Panc1 (cell line): ENCODE measurements at regions not wholly inside any gene's neighbourhood (a gene's known extent, or its start where the extent isn't known, plus 50 kb on each side); places are given as distances from the start of the nearest gene placed in this dataset.

Experiments used
- ATAC-seq: fragments of 200-7000 bp; cut with Tn5 transposase; 2 replicates; pipeline ENCODE4 v1.9.1; 2020; ENCODE audit warnings: mild to moderate bottlenecking, moderate library complexity
- BruUV-seq: library from RNA; stranded (reverse); fragments of 400-500 nt; replicated peaks from 2 replicates; lab custom pipeline; 2021; lab: Mats Ljungman, UMichigan
- CTCF ChIA-PET: fragments of 300-600 bp; sonication (Branson Sonifier 250); formaldehyde crosslinking; loops from one replicate; lab custom pipeline; 2022; ENCODE audit warnings: antibody characterized with exemption; lab: Charles Lee
- POLR2A ChIA-PET: fragments of 300-600 bp; sonication (Branson Sonifier 250); formaldehyde crosslinking; loops from one replicate; lab custom pipeline; 2022; ENCODE audit warnings: antibody characterized with exemption; lab: Charles Lee
- DNase-seq: peaks from one replicate; pipeline ENCODE4 v3.0.0-alpha.2; 2010; ENCODE audit warnings: low read depth, low spot score
- H3K27ac ChIP-seq: 2 replicates; pipeline ENCODE4 v1.5.1; 2011; ENCODE audit warnings: mild to moderate bottlenecking, low read length, inconsistent platforms
- H3K27me3 ChIP-seq: fragments of 200-500 bp; sonication (Bioruptor generic); 2 replicates; pipeline ENCODE4 v1.6.0; 2014; ENCODE audit warnings: low read length, inconsistent platforms; ENCODE audit not compliant: control insufficient read depth, insufficient read depth
- H3K36me3 ChIP-seq: fragments of 200-500 bp; sonication (Bioruptor generic); 2 replicates; pipeline ENCODE4 v1.5.1; 2014; ENCODE audit warnings: inconsistent platforms, mild to moderate bottlenecking, low read length, moderate library complexity; ENCODE audit not compliant: control insufficient read depth, insufficient read depth
- H3K4me1 ChIP-seq: 2 replicates; pipeline ENCODE4 v1.5.1; 2011; ENCODE audit warnings: inconsistent platforms, mild to moderate bottlenecking, low read length, moderate library complexity; ENCODE audit not compliant: control insufficient read depth, insufficient read depth
- H3K4me3 ChIP-seq, 2 experiments: 2 replicates each; pipeline ENCODE4 v1.5.1; 2011 to 2012; ENCODE audit warnings: low read depth in 2 of 2, low read length in 2 of 2, mild to moderate bottlenecking in 2 of 2, inconsistent platforms in 1 of 2, moderate library complexity in 1 of 2
- H3K9me3 ChIP-seq: fragments of 200-500 bp; sonication (Bioruptor generic); 2 replicates; pipeline ENCODE4 v1.5.1; 2014; ENCODE audit warnings: low read depth, mild to moderate bottlenecking, inconsistent platforms, low read length, moderate library complexity; ENCODE audit not compliant: control insufficient read depth, insufficient read depth
- CTCF ChIP-seq: fragments of 450-650 bp; IDR thresholded peaks from 2 replicates; pipeline ENCODE4 v1.5.1; 2017; ENCODE audit warnings: mild to moderate bottlenecking
- POLR2AphosphoS5 ChIP-seq: IDR thresholded peaks from 2 replicates; pipeline ENCODE4 v1.6.1; 2012; ENCODE audit warnings: mild to moderate bottlenecking, low read depth, low read length, moderate library complexity
- SIN3A ChIP-seq: IDR thresholded peaks from 2 replicates; pipeline ENCODE4 v1.6.1; 2012; ENCODE audit warnings: low read depth, mild to moderate bottlenecking, low read length, moderate library complexity, borderline replicate concordance; ENCODE audit not compliant: insufficient read depth
- TCF7L2 ChIP-seq: IDR thresholded peaks from 2 replicates; pipeline ENCODE4 v1.6.1; 2011; ENCODE audit warnings: mild to moderate bottlenecking, low read depth, low read length, inconsistent platforms
- in situ Hi-C: cut with HindIII; loops from 2 replicates; pipeline ENCODE4 v1.10.0; 2016; ENCODE audit warnings: low sequenced_read_pairs, low pct_unique_long_range_greater_than_20kb
- intact Hi-C: fragments of 100-400 bp; cut with micrococcal nuclease; formaldehyde crosslinking; loops from one replicate; pipeline ENCODE4 v1.10.0; 2022; ENCODE audit not compliant: unreplicated experiment
- TF ChIP-seq, protein P1 (sequence below), 2 experiments: IDR thresholded peaks; 2 replicates each; pipeline ENCODE4 v1.6.1; 2011 to 2012; ENCODE audit warnings: low read depth in 2 of 2, control low read depth in 1 of 2, low read length in 1 of 2, mild to moderate bottlenecking in 1 of 2, moderate library complexity in 1 of 2; ENCODE audit not compliant: insufficient read depth in 1 of 2

DNA sequence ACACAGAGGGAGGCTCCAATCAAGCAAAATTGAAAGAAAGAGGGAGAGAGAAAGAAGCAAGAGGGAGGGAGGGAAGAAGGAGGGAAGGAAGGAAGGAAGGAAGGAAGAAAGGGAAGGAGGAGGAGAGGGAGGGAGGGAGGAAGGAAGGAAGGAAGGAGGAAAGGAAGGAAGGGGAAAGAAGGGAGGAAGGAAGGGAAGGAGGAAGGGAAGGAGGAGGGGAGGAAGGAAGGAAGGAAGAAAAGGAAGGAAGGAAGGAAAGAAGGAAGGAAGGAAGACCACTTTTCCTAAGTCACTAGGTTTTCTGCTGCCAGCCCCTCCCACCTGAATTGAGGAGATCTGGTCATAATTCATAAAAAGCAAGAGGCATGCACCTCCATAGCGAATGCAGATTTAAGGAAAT, 287.0 kb downstream of the SP3 start:
- no peak for ATAC-seq
- H3K36me3 ChIP-seq = no peaks in the 10 kb centered on the region
- H3K27me3 ChIP-seq = no peaks in the 10 kb centered on the region
- TF ChIP-seq SIN3A (no peak), CTCF (no peak), TCF7L2 (no peak), POLR2AphosphoS5 (no peak)
- TF ChIP-seq, protein P1, sequence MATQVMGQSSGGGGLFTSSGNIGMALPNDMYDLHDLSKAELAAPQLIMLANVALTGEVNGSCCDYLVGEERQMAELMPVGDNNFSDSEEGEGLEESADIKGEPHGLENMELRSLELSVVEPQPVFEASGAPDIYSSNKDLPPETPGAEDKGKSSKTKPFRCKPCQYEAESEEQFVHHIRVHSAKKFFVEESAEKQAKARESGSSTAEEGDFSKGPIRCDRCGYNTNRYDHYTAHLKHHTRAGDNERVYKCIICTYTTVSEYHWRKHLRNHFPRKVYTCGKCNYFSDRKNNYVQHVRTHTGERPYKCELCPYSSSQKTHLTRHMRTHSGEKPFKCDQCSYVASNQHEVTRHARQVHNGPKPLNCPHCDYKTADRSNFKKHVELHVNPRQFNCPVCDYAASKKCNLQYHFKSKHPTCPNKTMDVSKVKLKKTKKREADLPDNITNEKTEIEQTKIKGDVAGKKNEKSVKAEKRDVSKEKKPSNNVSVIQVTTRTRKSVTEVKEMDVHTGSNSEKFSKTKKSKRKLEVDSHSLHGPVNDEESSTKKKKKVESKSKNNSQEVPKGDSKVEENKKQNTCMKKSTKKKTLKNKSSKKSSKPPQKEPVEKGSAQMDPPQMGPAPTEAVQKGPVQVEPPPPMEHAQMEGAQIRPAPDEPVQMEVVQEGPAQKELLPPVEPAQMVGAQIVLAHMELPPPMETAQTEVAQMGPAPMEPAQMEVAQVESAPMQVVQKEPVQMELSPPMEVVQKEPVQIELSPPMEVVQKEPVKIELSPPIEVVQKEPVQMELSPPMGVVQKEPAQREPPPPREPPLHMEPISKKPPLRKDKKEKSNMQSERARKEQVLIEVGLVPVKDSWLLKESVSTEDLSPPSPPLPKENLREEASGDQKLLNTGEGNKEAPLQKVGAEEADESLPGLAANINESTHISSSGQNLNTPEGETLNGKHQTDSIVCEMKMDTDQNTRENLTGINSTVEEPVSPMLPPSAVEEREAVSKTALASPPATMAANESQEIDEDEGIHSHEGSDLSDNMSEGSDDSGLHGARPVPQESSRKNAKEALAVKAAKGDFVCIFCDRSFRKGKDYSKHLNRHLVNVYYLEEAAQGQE (IDR thresholded peaks at IDR 0.05; ENCODE audit: insufficient read depth in 1 of 2, low read depth in 2 of 2, low read length in 1 of 2) = no peak
- in situ Hi-C loops (no loop called here), intact Hi-C loops (no loop called here)
- H3K9me3 ChIP-seq = no peaks in the 10 kb centered on the region
- no TSS peak for BruUV-seq
- H3K4me3 ChIP-seq = no peak overlapping the region
- ChIA-PET CTCF (no interaction called here), POLR2A (no interaction called here)
- no peaks in the 10 kb centered on the region for H3K4me1 ChIP-seq
- no peak overlapping the region for H3K27ac ChIP-seq
- DNase-seq = no peak

DNA sequence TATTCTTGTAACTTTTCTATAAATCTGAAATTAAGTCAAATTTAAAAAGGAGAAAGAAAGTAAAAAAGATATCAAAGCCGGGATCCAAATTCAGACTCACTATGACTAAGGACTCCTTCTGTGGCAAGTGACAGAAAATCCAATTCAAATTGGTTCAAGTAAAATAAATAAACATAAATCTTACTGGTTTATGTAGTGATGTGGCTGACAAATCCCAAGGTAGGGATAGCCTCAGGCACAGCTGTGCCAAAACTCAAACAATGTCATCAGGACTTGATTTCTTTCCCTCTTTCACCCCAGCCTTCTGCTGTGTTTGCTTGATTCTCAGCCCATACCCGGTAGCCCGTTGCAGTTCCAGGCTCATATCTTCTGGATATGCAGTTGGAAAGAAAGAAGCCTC, 284.6 kb downstream of the SP3 start:
- intact Hi-C loops (no loop called here), in situ Hi-C loops (no loop called here)
- H3K9me3 ChIP-seq = no peaks in the 10 kb centered on the region
- DNase-seq (no peak), ATAC-seq (no peak)
- H3K4me3 ChIP-seq = no peak overlapping the region
- H3K36me3 ChIP-seq = no peaks in the 10 kb centered on the region
- H3K27ac ChIP-seq = no peak overlapping the region
- BruUV-seq = no TSS peak
- TF ChIP-seq, protein P1 (IDR thresholded peaks at IDR 0.05; ENCODE audit: insufficient read depth in 1 of 2, low read depth in 2 of 2, low read length in 1 of 2) = no peak
- no peak for TF ChIP-seq POLR2AphosphoS5
- no peak for TF ChIP-seq TCF7L2
- TF ChIP-seq SIN3A = no peak
- TF ChIP-seq CTCF = no peak
- no peaks in the 10 kb centered on the region for H3K4me1 ChIP-seq
- H3K27me3 ChIP-seq = no peaks in the 10 kb centered on the region
- CTCF ChIA-PET = no interaction called here
- POLR2A ChIA-PET = no interaction called here
